Epithelial cell of proximal tubule (primary cell): ENCODE measurements at regions not wholly inside any gene's neighbourhood (a gene's known extent, or its start where the extent isn't known, plus 50 kb on each side); places are given as distances from the start of the nearest gene placed in this dataset.
"Not testable (repeated sequence)": the region's sequence is repeated elsewhere in the genome, so short reads cannot be mapped to it uniquely, and the experiment has no call there.

Source experiments
- DNase-seq: peaks from one replicate; pipeline ENCODE4 v3.0.0-alpha.2; 2011; ENCODE audit warnings: low read depth
- H3K4me3 ChIP-seq: 2 replicates; pipeline ENCODE4 v1.5.1; 2011; ENCODE audit warnings: low read depth, mild to moderate bottlenecking, low read length
- CTCF ChIP-seq: conservative IDR thresholded peaks from 2 replicates; pipeline ENCODE4 v1.5.1; 2012; ENCODE audit warnings: low read depth, mild to moderate bottlenecking, low read length

- not testable (repeated sequence) for DNase-seq
Observed at GRCh38 chr16:16593156-16593863, 214.4 kb downstream of the NPIPA7 start.

GRCh38 chr16:16595029-16595718 is 216.2 kb downstream of the NPIPA7 start:
- not testable (repeated sequence) for H3K4me3 ChIP-seq, DNase-seq

More at GRCh38 chr16:16593156-16593863, 214.4 kb downstream of the NPIPA7 start:
- TF ChIP-seq CTCF, result peak; percentile 52
- not testable (repeated sequence) for H3K4me3 ChIP-seq

GRCh38 chr16:16601239-16601638 is 222.3 kb downstream of the NPIPA7 start:
- H3K4me3 ChIP-seq, DNase-seq: not testable (repeated sequence)

- DNase-seq, H3K4me3 ChIP-seq: not testable (repeated sequence)
Observed at GRCh38 chr16:16607401-16608082, 228.6 kb downstream of the NPIPA7 start.

GRCh38 chr16:16609627-16610026 is 230.7 kb downstream of the NPIPA7 start:
- not testable (repeated sequence) for H3K4me3 ChIP-seq, DNase-seq

GRCh38 chr16:16610389-16610967 is 231.5 kb downstream of the NPIPA7 start:
- H3K4me3 ChIP-seq, DNase-seq: not testable (repeated sequence)

- not testable (repeated sequence) for H3K4me3 ChIP-seq, DNase-seq
Observed at GRCh38 chr16:16613212-16613611, 234.3 kb downstream of the NPIPA7 start.

- not testable (repeated sequence) for H3K4me3 ChIP-seq, DNase-seq
Observed at GRCh38 chr16:16614484-16614883, 235.5 kb downstream of the NPIPA7 start.

GRCh38 chr16:16618963-16619465 is 240.1 kb downstream of the NPIPA7 start:
- DNase-seq, H3K4me3 ChIP-seq: not testable (repeated sequence)

- DNase-seq, H3K4me3 ChIP-seq: not testable (repeated sequence)
Observed at GRCh38 chr16:16624367-16624766, 245.4 kb downstream of the NPIPA7 start.

- H3K4me3 ChIP-seq, DNase-seq: not testable (repeated sequence)
Observed at GRCh38 chr16:16625140-16625539, 246.2 kb downstream of the NPIPA7 start.

- H3K4me3 ChIP-seq, DNase-seq: not testable (repeated sequence)
Observed at GRCh38 chr16:16627865-16628264, 248.9 kb downstream of the NPIPA7 start.

- H3K4me3 ChIP-seq, DNase-seq: not testable (repeated sequence)
Observed at GRCh38 chr16:16638231-16638630, 259.3 kb downstream of the NPIPA7 start.

- not testable (repeated sequence) for H3K4me3 ChIP-seq, DNase-seq
Observed at GRCh38 chr16:16638714-16639113, 259.8 kb downstream of the NPIPA7 start.

- DNase-seq, H3K4me3 ChIP-seq: not testable (repeated sequence)
Observed at GRCh38 chr16:16643828-16644227, 264.9 kb downstream of the NPIPA7 start.

GRCh38 chr16:16648002-16648401 is 269.1 kb downstream of the NPIPA7 start:
- not testable (repeated sequence) for DNase-seq, H3K4me3 ChIP-seq

- not testable (repeated sequence) for DNase-seq, H3K4me3 ChIP-seq
Observed at GRCh38 chr16:16672180-16672812, 293.4 kb downstream of the NPIPA7 start.
